Activated CD4-positive, alpha-beta T cell treated with anti-CD3 and anti-CD28 coated beads, Interleukin-2, amount 50 U/mL, for 1 hour (primary cell): ENCODE measurements at regions not wholly inside any gene's neighbourhood (a gene's known extent, or its start where the extent isn't known, plus 50 kb on each side); places are given as distances from the start of the nearest gene placed in this dataset.
"Not testable (repeated sequence)": the region's sequence is repeated elsewhere in the genome, so short reads cannot be mapped to it uniquely, and the experiment has no call there.

Experiments used
- DNase-seq: peaks from one replicate; pipeline ENCODE4 v3.0.0-alpha.2; 2020

DNA sequence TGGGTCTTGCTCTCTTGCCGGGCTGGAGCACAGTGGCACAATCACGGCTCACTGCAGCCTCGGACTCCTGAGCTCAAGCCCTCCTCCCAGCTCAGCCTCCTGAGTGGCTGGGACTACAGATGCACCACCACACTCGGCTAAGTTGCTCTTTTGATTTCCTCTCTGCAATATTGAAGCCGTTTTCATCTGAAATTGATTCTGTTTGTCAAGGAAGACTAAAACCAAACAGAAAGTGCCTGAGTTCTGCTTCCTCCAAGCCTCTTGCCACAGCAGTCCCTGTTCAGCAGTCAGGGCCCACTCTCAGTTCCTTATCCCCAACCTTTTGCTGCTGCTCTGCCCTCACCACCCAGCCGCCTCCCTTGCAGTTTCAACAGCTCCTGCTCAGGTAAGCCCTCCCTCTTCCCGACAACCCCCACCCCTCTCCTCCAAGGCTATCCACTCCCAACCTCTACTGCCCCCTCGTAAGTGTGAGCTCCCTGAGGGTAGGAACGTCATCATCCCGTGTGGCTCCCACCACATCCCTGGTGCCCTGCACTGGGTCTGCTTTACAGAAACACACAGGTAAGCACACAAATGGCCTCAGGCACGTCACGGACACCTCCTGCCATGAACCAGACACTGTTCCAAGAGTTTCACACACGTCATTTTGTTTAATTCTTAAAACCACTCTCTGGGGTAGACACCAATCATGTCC, 70.7 kb upstream of the TAB2 start:
- no peak for DNase-seq

GRCh38 chr6:149247385-149247763, 70.1 kb upstream of the TAB2 start:
- DNase-seq = no peak

- DNase-seq = not testable (repeated sequence)
These were observed 69.2 kb upstream of the TAB2 start for GRCh38 chr6:149248263-149248662.

DNA sequence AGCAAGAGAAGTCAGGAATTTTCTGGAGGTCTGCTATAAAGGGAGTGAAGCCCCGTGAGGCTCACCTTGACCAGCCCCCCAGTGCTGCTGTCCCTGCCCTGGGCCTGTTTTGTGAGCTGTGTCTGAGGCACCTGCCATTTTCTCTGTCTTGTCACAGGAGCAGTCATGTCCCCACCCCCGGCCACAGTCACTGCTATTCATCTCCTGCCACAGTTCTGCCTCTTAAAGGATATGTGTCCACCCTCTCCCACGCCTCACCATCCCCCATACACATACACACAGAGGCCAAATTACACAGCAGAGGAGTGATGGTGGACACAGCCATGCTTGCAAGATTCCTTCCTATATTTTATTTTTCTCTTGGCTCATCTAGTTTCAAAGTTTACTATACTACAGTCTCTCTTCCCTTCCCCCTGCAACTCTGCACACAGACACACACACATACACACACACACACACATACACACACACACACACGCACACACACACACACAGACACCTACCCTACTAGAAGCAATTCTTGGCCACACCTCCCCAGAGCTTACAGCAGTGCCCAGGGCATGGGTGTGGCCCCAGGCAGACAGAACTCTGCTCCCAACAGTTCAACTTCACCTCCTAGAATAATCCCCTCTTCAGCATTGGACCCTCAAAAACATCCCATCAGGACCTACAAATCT, 68.7 kb upstream of the TAB2 start:
- peak; percentile 11 for DNase-seq

- no peak for DNase-seq
These were observed 67.8 kb upstream of the TAB2 start for GRCh38 chr6:149249370-149250357.

GRCh38 chr6:149250951-149251350, 66.6 kb upstream of the TAB2 start:
- DNase-seq = no peak

GRCh38 chr6:149252622-149253021, 64.9 kb upstream of the TAB2 start:
- DNase-seq = no peak

DNA sequence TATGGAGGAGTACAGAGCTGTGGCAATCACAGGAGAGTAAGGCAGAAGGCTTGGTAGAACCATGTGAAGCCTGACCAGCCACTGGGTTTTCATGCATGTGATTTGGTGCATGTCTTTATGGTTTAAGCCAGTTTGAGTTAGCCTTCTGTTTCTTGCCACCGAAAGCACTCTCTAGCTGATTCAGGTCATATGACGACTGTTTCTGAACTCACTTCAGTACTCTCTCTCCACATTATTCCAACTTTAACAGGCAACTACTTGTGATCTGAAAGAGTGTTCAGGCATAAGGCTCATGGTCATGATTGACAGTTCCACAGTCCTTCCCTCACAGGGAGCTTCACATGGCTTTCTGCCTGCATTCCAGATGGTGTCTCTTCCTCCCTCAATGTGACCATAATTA, 63.3 kb upstream of the TAB2 start:
- DNase-seq = no peak

- no peak for DNase-seq
These were observed 57.8 kb upstream of the TAB2 start for GRCh38 chr6:149259753-149260152.

GRCh38 chr6:149260214-149260874, 57.2 kb upstream of the TAB2 start:
- no peak for DNase-seq

DNA sequence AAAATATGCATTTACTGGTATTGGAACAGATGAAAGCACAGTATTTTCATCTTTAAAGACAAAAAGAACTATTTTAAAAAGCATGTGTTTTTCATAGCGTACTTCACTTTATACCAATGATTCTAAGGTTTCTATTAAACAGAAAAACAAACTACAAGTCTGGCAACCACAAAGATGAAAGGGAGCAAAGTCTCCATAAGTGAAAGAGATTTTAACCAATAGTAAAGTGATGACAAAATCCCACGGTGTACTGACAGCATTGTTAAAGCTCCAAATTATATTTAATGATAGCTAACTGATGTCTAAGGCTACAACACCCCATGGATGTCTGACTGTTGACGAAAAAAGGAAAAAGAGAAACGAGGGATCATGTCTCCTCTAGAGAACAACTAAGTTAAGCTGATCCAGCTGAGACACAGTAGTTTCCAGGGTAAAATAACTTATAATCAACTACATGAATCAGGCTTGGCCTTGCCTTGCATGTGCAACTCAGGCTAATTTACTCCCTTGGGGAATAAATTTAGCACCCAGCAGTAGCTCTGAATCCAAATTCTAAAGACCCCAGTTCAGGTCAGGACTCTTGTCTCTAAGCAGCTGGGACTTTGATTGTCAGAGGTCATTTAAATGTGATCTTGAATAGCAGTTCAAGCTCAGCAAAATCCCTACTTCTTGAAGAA, 56.0 kb upstream of the TAB2 start:
- no peak for DNase-seq

DNA sequence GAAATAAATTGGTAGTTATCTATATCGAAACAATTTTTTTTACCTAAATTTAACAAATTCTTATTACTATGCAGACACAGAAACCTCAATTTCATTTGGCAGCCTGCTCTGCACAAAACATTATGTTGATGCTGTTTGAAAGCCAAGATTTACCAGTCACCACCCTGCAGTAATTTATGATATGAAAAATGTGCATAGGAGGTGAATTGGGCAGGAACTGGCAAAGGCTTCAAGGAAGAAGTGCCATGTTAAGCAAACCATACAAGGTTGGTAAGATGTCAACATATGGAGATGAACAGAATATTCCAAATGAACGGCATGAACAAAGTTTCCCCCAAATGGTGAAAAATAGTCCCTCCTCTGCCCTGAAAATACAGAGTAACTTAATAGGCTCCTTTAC, 54.2 kb upstream of the TAB2 start:
- no peak for DNase-seq

- peak; percentile 48 for DNase-seq
These were observed 52.9 kb upstream of the TAB2 start for GRCh38 chr6:149264629-149265028.

DNA sequence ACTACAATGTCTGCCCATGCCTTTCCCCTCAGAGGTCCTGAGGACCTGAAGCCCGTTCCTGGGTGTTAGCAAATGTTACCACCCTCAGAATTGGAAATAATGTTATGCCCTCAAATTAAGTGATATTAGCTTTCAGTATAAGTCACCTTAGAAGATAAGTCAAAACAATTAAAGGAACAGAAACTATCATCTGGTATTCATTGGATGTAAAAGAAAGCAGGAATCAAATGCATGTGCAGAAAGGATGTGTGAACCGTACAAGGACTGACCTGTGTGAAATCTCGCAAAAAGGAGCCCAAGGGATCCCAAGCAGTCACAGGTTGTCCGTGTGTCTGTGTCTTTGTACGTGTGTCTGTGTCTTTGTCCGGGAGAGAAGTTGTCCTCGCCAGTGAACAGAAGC, 51.6 kb upstream of the TAB2 start:
- no peak for DNase-seq

- DNase-seq = no peak
These were observed 50.9 kb upstream of the TAB2 start for GRCh38 chr6:149266659-149267058.

DNA sequence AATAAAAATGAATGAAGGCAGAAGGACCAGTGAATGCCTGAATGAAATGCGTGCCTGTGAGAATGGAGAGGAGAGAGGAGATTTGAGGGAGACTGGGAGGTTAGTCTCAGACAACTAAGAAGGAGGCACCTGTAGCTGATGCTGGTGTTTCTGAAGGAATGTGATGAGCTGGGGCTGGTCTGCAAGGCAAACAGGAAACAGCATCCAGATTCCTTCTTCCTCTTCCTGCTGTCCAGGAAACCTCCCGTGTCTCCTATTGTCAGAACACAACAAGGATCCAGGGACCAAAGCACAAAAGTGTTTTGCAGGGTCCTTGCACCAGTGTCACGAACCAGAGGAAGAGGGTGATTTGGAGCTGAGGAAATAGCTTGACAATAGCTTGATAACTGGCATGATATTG, 50.4 kb upstream of the TAB2 start:
- DNase-seq = no peak

GRCh38 chr6:149267513-149268043, 49.9 kb upstream of the TAB2 start:
- DNase-seq = no peak
